ENCODE measurements at regions not wholly inside any gene's neighbourhood (a gene's known extent, or its start where the extent isn't known, plus 50 kb on each side); places are given as distances from the start of the nearest gene placed in this dataset.
"Not testable (repeated sequence)": the region's sequence is repeated elsewhere in the genome, so short reads cannot be mapped to it uniquely, and the experiment has no call there.

GRCh38 chr5:124986170-124986569 lies 239.7 kb upstream of the ZNF608 start:
- no peak overlapping the region for H3K4me3 ChIP-seq (ENCODE audit: low read length)
- H3K4me1 ChIP-seq (ENCODE audit: control insufficient read depth, insufficient read depth, low read length) = no peaks in the 10 kb centered on the region
- H3K36me3 ChIP-seq (ENCODE audit: control insufficient read depth, insufficient read depth, low read length) = no peaks in the 10 kb centered on the region
- no peak for DNase-seq (ENCODE audit: low read depth, low spot score)
- no peaks in the 10 kb centered on the region for H3K27me3 ChIP-seq (ENCODE audit: control insufficient read depth, insufficient read depth, low read length)
- H3K27ac ChIP-seq (ENCODE audit: low read length) = no peak overlapping the region
- H3K9me3 ChIP-seq (ENCODE audit: control insufficient read depth, insufficient read depth, low read length) = peaks cover 5% of the 10 kb centered on the region
- WGBS (ENCODE audit: insufficient coverage, insufficient read length) = no CpG with 5 or more reads among the region's 3 CpGs

- Histone ChIP-seq H3K4me1 (ENCODE audit: control insufficient read depth, insufficient read depth, low read length) (no peaks in the 10 kb centered on the region), H3K27ac (ENCODE audit: low read length) (no peak overlapping the region), H3K36me3 (ENCODE audit: control insufficient read depth, insufficient read depth, low read length) (no peaks in the 10 kb centered on the region), H3K4me3 (ENCODE audit: low read length) (no peak overlapping the region), H3K27me3 (ENCODE audit: control insufficient read depth, insufficient read depth, low read length) (no peaks in the 10 kb centered on the region), H3K9me3 (ENCODE audit: control insufficient read depth, insufficient read depth, low read length) (peaks cover 5% of the 10 kb centered on the region)
- DNase-seq (ENCODE audit: low read depth, low spot score) = no peak
- no CpG with 5 or more reads among the region's 3 CpGs for WGBS (ENCODE audit: insufficient coverage, insufficient read length)
Observed at GRCh38 chr5:124986667-124987066, 240.2 kb upstream of the ZNF608 start.

- not testable (repeated sequence) for H3K9me3 ChIP-seq (ENCODE audit: control insufficient read depth, insufficient read depth, low read length); H3K27ac ChIP-seq (ENCODE audit: low read length); H3K4me1 ChIP-seq (ENCODE audit: control insufficient read depth, insufficient read depth, low read length); DNase-seq (ENCODE audit: low read depth, low spot score); H3K27me3 ChIP-seq (ENCODE audit: control insufficient read depth, insufficient read depth, low read length); H3K36me3 ChIP-seq (ENCODE audit: control insufficient read depth, insufficient read depth, low read length); H3K4me3 ChIP-seq (ENCODE audit: low read length)
- no CpG with 5 or more reads among the region's 3 CpGs for WGBS (ENCODE audit: insufficient coverage, insufficient read length)
Observed at GRCh38 chr5:124987786-124988185, 241.3 kb upstream of the ZNF608 start.

GRCh38 chr5:124990723-124991122 lies 244.3 kb upstream of the ZNF608 start:
- no peaks in the 10 kb centered on the region for H3K4me1 ChIP-seq (ENCODE audit: control insufficient read depth, insufficient read depth, low read length)
- no peak overlapping the region for H3K4me3 ChIP-seq (ENCODE audit: low read length)
- H3K27ac ChIP-seq (ENCODE audit: low read length) = no peak overlapping the region
- WGBS (ENCODE audit: insufficient coverage, insufficient read length) = no CpG with 5 or more reads among the region's 2 CpGs
- no peaks in the 10 kb centered on the region for H3K9me3 ChIP-seq (ENCODE audit: control insufficient read depth, insufficient read depth, low read length)
- H3K27me3 ChIP-seq (ENCODE audit: control insufficient read depth, insufficient read depth, low read length) = no peaks in the 10 kb centered on the region
- no peaks in the 10 kb centered on the region for H3K36me3 ChIP-seq (ENCODE audit: control insufficient read depth, insufficient read depth, low read length)
- DNase-seq (ENCODE audit: low read depth, low spot score) = no peak

GRCh38 chr5:124995421-124995820 lies 249.0 kb upstream of the ZNF608 start:
- Histone ChIP-seq H3K27ac (ENCODE audit: low read length) (no peak overlapping the region), H3K4me1 (ENCODE audit: control insufficient read depth, insufficient read depth, low read length) (no peaks in the 10 kb centered on the region; the same call in 1 of the 2 replicates), H3K9me3 (ENCODE audit: control insufficient read depth, insufficient read depth, low read length) (no peaks in the 10 kb centered on the region), H3K4me3 (ENCODE audit: low read length) (no peak overlapping the region), H3K27me3 (ENCODE audit: control insufficient read depth, insufficient read depth, low read length) (no peaks in the 10 kb centered on the region), H3K36me3 (ENCODE audit: control insufficient read depth, insufficient read depth, low read length) (no peaks in the 10 kb centered on the region)
- no CpG with 5 or more reads among the region's 4 CpGs for WGBS (ENCODE audit: insufficient coverage, insufficient read length)
- no peak for DNase-seq (ENCODE audit: low read depth, low spot score)

- Histone ChIP-seq H3K9me3 (ENCODE audit: control insufficient read depth, insufficient read depth, low read length) (no peaks in the 10 kb centered on the region), H3K27ac (ENCODE audit: low read length) (no peak overlapping the region), H3K36me3 (ENCODE audit: control insufficient read depth, insufficient read depth, low read length) (no peaks in the 10 kb centered on the region), H3K4me1 (ENCODE audit: control insufficient read depth, insufficient read depth, low read length) (no peaks in the 10 kb centered on the region; the same call in 1 of the 2 replicates), H3K27me3 (ENCODE audit: control insufficient read depth, insufficient read depth, low read length) (no peaks in the 10 kb centered on the region), H3K4me3 (ENCODE audit: low read length) (no peak overlapping the region)
- no peak for DNase-seq (ENCODE audit: low read depth, low spot score)
- WGBS (ENCODE audit: insufficient coverage, insufficient read length) = no CpG with 5 or more reads among the region's 4 CpGs
Observed at GRCh38 chr5:124996023-124996763, 249.8 kb upstream of the ZNF608 start.

- Histone ChIP-seq H3K9me3 (ENCODE audit: control insufficient read depth, insufficient read depth, low read length) (no peaks in the 10 kb centered on the region), H3K4me3 (ENCODE audit: low read length) (no peak overlapping the region), H3K4me1 (ENCODE audit: control insufficient read depth, insufficient read depth, low read length) (no peaks in the 10 kb centered on the region; the same call in 1 of the 2 replicates), H3K27ac (ENCODE audit: low read length) (no peak overlapping the region), H3K27me3 (ENCODE audit: control insufficient read depth, insufficient read depth, low read length) (no peaks in the 10 kb centered on the region), H3K36me3 (ENCODE audit: control insufficient read depth, insufficient read depth, low read length) (no peaks in the 10 kb centered on the region)
- no peak for DNase-seq (ENCODE audit: low read depth, low spot score)
- no CpG with 5 or more reads among the region's 3 CpGs for WGBS (ENCODE audit: insufficient coverage, insufficient read length)
Observed at GRCh38 chr5:124996764-124997077, 250.3 kb upstream of the ZNF608 start.

GRCh38 chr5:124997186-124997893 lies 250.9 kb upstream of the ZNF608 start:
- no peaks in the 10 kb centered on the region for H3K27me3 ChIP-seq (ENCODE audit: control insufficient read depth, insufficient read depth, low read length)
- H3K4me3 ChIP-seq (ENCODE audit: low read length) = no peak overlapping the region
- no peaks in the 10 kb centered on the region; the same call in 1 of the 2 replicates for H3K4me1 ChIP-seq (ENCODE audit: control insufficient read depth, insufficient read depth, low read length)
- H3K36me3 ChIP-seq (ENCODE audit: control insufficient read depth, insufficient read depth, low read length) = no peaks in the 10 kb centered on the region
- H3K27ac ChIP-seq (ENCODE audit: low read length) = no peak overlapping the region
- no CpG with 5 or more reads among the region's 3 CpGs for whole genome bisulfite sequencing (ENCODE audit: insufficient coverage, insufficient read length)
- H3K9me3 ChIP-seq (ENCODE audit: control insufficient read depth, insufficient read depth, low read length) = no peaks in the 10 kb centered on the region
- no peak for DNase-seq (ENCODE audit: low read depth, low spot score)

GRCh38 chr5:124998520-124998919 lies 252.1 kb upstream of the ZNF608 start:
- Histone ChIP-seq H3K27me3 (ENCODE audit: control insufficient read depth, insufficient read depth, low read length) (no peaks in the 10 kb centered on the region), H3K27ac (ENCODE audit: low read length) (no peak overlapping the region), H3K9me3 (ENCODE audit: control insufficient read depth, insufficient read depth, low read length) (no peaks in the 10 kb centered on the region), H3K36me3 (ENCODE audit: control insufficient read depth, insufficient read depth, low read length) (no peaks in the 10 kb centered on the region), H3K4me3 (ENCODE audit: low read length) (no peak overlapping the region), H3K4me1 (ENCODE audit: control insufficient read depth, insufficient read depth, low read length) (no peaks in the 10 kb centered on the region; the same call in 1 of the 2 replicates)
- WGBS (ENCODE audit: insufficient coverage, insufficient read length) = no CpG with 5 or more reads among the region's 1 CpG
- DNase-seq (ENCODE audit: low read depth, low spot score) = no peak

- H3K9me3 ChIP-seq (ENCODE audit: control insufficient read depth, insufficient read depth, low read length) = no peaks in the 10 kb centered on the region
- DNase-seq (ENCODE audit: low read depth, low spot score) = no peak
- H3K36me3 ChIP-seq (ENCODE audit: control insufficient read depth, insufficient read depth, low read length) = no peaks in the 10 kb centered on the region
- H3K27me3 ChIP-seq (ENCODE audit: control insufficient read depth, insufficient read depth, low read length) = no peaks in the 10 kb centered on the region
- H3K4me3 ChIP-seq (ENCODE audit: low read length) = no peak overlapping the region
- peaks cover 2% of the 10 kb centered on the region; the same call in 1 of the 2 replicates for H3K4me1 ChIP-seq (ENCODE audit: control insufficient read depth, insufficient read depth, low read length)
- H3K27ac ChIP-seq (ENCODE audit: low read length) = no peak overlapping the region
- no CpG with 5 or more reads among the region's 1 CpG for WGBS (ENCODE audit: insufficient coverage, insufficient read length)
Observed at GRCh38 chr5:125002727-125003598, 256.5 kb upstream of the ZNF608 start.
